ENCODE measurements at regions not wholly inside any gene's neighbourhood (a gene's known extent, or its start where the extent isn't known, plus 50 kb on each side); places are given as distances from the start of the nearest gene placed in this dataset.

DNA sequence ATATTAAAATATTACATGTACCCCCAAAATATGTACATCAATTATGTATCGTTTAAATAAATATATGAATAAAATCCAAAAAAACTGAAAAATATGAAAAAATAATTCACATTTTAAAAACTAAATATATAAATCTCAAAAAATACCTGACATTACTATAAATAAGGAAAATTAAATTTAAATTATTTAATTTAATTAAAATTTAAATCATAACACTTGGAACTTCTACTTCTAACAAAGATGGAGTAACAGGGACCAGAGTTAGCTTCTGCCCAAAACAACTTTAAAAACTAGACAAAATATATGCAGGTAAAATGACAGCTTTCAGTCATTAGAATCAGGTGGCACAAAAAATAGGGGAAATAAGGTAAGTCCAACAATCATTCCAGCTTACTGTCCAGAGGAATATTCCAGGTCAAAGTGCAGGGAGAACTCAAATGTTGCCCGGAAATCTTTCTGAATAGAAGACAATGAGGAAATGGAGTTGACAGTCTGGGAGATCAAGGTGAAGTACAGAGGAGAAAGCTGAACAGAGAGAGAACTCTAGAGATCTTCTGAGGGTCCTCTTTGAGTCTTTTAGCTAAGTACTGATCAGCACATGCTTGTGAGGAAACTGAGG, 207.7 kb upstream of the ATP11B start:
- DNase-seq: no peak
- H3K27ac ChIP-seq (ENCODE audit: low read length): no peak overlapping the region
- 33% methylated on average over 1 of the region's 2 CpGs for WGBS (ENCODE audit: insufficient coverage)

DNA sequence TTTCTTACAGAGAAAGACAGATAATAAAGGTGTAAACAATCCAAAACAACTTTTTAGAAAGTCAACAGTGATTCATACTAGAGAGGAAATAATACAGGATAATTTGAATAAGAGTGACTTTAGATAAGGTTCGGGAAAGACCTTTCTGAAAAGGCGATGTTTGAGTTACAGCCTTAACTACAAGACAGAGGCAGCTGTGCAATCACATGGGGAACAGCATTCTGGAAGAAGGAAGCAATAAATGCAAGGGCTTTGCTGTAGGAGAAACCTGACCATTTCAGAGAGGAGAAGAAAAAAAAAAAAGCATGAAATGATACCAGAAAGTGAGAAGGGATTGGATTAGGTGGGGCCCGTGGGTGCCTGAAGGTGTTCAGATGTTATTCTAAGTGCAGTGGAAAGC, 200.6 kb upstream of the ATP11B start:
- no peaks in the 10 kb centered on the region for H3K9me3 ChIP-seq (replicated peaks; ENCODE audit: control insufficient read depth, low read depth, low read length)
- 58% methylated on average over 3 of the region's 3 CpGs for WGBS (ENCODE audit: insufficient coverage)
- DNase-seq: no peak
- no peak overlapping the region for H3K4me3 ChIP-seq (ENCODE audit: low read length)
- no peak overlapping the region for H3K27ac ChIP-seq (ENCODE audit: low read length)
- no peaks in the 10 kb centered on the region for H3K27me3 ChIP-seq (ENCODE audit: control insufficient read depth, insufficient read depth, low read length)
- no peaks in the 10 kb centered on the region for H3K36me3 ChIP-seq (ENCODE audit: control insufficient read depth, insufficient read depth, low read length)
- no peaks in the 10 kb centered on the region for H3K4me1 ChIP-seq (ENCODE audit: control insufficient read depth, insufficient read depth, low read length)

More for the DNA sequence above, 207.7 kb upstream of the ATP11B start:
- H3K27me3 ChIP-seq (ENCODE audit: control insufficient read depth, insufficient read depth, low read length): no peaks in the 10 kb centered on the region
- no peaks in the 10 kb centered on the region for H3K36me3 ChIP-seq (ENCODE audit: control insufficient read depth, insufficient read depth, low read length)
- no peak overlapping the region for H3K4me3 ChIP-seq (ENCODE audit: low read length)
- no peaks in the 10 kb centered on the region for H3K9me3 ChIP-seq (replicated peaks; ENCODE audit: control insufficient read depth, low read depth, low read length)
- H3K4me1 ChIP-seq (ENCODE audit: control insufficient read depth, insufficient read depth, low read length): no peaks in the 10 kb centered on the region

DNA sequence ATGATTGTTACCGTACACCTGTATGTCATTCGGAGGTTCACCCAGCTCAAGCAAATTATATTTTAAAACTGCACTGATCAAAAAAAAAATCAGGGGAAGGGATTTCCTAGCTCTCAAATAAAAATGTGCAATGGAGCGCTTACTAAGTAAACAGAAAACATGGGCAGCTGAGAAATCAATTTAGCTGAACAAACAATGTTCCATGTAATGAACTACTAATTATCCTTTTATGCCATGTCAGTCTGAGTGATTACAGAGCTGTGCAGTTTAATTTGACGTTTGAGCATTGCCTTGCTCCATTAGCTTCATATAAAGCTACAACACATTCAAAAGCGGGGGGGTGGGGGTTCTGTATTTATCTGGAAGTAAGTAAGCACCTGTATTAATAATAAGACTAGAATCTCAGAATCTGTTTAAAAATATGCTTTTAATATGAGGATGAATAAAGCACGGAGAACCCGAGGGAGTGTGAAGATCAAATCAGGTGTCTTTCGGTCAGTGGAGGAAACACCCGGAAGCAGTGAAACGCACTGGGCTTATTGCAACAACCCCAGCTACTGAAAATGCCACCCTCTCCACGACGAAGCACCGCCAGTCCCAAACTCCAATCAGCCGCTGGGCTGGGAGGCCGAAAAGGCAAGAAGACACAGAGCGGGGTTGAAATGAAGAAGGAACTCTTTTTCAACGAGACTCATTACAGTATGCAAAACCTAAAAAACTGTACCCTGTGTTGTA, 196.5 kb upstream of the ATP11B start:
- no peaks in the 10 kb centered on the region for H3K36me3 ChIP-seq (ENCODE audit: control insufficient read depth, insufficient read depth, low read length)
- no peak overlapping the region for H3K27ac ChIP-seq (ENCODE audit: low read length)
- H3K27me3 ChIP-seq (ENCODE audit: control insufficient read depth, insufficient read depth, low read length): no peaks in the 10 kb centered on the region
- no peaks in the 10 kb centered on the region for H3K9me3 ChIP-seq (replicated peaks; ENCODE audit: control insufficient read depth, low read depth, low read length)
- H3K4me1 ChIP-seq (ENCODE audit: control insufficient read depth, insufficient read depth, low read length): no peaks in the 10 kb centered on the region
- H3K4me3 ChIP-seq (ENCODE audit: low read length): no peak overlapping the region
- DNase-seq: no peak
- WGBS (ENCODE audit: insufficient coverage): 89% methylated on average over 3 of the region's 17 CpGs

DNA sequence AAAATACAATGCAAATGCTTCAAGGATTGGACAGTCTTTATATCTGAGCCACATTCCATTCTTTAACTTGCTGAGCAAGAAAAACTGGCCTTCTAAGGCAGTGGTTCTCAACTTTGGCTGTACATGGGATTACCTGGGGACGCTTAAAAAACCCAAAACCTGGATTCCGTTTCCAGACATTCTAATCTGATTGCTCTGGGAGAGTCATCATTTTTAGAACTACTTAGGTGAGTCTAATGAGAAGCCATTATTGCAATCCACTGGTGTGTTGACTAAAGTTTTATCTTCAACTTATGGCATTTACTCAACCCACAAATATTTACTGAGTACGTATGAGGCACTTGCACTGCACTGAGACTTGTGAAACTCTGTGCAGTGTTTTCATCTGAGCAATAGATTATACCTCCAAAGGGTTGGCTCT, 195.7 kb upstream of the ATP11B start:
- Histone ChIP-seq H3K4me3 (ENCODE audit: low read length) (no peak overlapping the region), H3K4me1 (ENCODE audit: control insufficient read depth, insufficient read depth, low read length) (no peaks in the 10 kb centered on the region), H3K9me3 (replicated peaks; ENCODE audit: control insufficient read depth, low read depth, low read length) (no peaks in the 10 kb centered on the region), H3K27ac (ENCODE audit: low read length) (no peak overlapping the region), H3K36me3 (ENCODE audit: control insufficient read depth, insufficient read depth, low read length) (no peaks in the 10 kb centered on the region), H3K27me3 (ENCODE audit: control insufficient read depth, insufficient read depth, low read length) (no peaks in the 10 kb centered on the region)
- DNase-seq: no peak
- WGBS (ENCODE audit: insufficient coverage): 100% methylated on average over 1 of the region's 3 CpGs

DNA sequence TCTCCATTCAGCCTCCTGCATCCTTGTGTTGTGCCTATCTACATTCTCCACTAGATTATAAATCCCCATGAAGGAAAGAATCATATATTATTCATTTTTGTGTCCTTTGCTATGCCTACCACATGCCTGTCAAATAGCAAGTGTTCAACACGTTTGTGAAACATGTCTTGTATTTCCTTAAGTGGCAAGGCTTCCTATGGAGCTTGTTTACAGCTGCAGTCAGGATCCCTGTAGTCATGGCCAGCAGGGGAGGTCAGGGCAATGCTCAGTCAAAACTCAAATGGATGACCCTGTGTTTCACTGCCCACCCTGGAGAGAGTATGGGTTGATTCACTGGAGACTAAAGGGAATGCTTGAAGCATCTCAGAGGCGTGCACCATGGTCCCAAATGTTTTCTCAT, 191.7 kb upstream of the ATP11B start:
- Histone ChIP-seq H3K27ac (ENCODE audit: low read length) (no peak overlapping the region), H3K36me3 (ENCODE audit: control insufficient read depth, insufficient read depth, low read length) (no peaks in the 10 kb centered on the region), H3K27me3 (ENCODE audit: control insufficient read depth, insufficient read depth, low read length) (no peaks in the 10 kb centered on the region), H3K9me3 (replicated peaks; ENCODE audit: control insufficient read depth, low read depth, low read length) (no peaks in the 10 kb centered on the region), H3K4me3 (ENCODE audit: low read length) (no peak overlapping the region), H3K4me1 (ENCODE audit: control insufficient read depth, insufficient read depth, low read length) (no peaks in the 10 kb centered on the region)
- DNase-seq: no peak
- WGBS (ENCODE audit: insufficient coverage): 33% methylated on average over 1 of the region's 2 CpGs

DNA sequence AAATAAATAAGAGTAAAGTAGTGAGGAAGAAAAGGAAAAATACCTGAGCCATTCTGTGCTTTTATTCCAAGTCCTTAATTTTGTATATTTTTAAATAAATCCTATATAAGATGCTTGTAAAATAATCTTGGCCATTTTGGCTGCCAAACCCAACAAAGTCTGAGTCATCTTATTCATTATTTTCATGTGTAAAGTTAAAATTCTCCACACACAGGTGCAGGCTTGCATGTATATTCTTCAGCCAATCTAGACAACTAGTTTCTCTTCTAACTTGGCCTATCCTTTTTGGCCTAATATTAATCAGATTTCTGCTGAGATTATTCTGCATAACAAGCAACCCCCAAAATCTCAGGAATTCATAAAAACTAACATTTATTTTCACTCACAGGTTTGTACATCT, 189.8 kb upstream of the ATP11B start:
- H3K9me3 ChIP-seq (replicated peaks; ENCODE audit: control insufficient read depth, low read depth, low read length): no peaks in the 10 kb centered on the region
- no peaks in the 10 kb centered on the region for H3K27me3 ChIP-seq (ENCODE audit: control insufficient read depth, insufficient read depth, low read length)
- no peak overlapping the region for H3K27ac ChIP-seq (ENCODE audit: low read length)
- DNase-seq: no peak
- no peaks in the 10 kb centered on the region for H3K36me3 ChIP-seq (ENCODE audit: control insufficient read depth, insufficient read depth, low read length)
- H3K4me3 ChIP-seq (ENCODE audit: low read length): no peak overlapping the region
- H3K4me1 ChIP-seq (ENCODE audit: control insufficient read depth, insufficient read depth, low read length): no peaks in the 10 kb centered on the region

DNA sequence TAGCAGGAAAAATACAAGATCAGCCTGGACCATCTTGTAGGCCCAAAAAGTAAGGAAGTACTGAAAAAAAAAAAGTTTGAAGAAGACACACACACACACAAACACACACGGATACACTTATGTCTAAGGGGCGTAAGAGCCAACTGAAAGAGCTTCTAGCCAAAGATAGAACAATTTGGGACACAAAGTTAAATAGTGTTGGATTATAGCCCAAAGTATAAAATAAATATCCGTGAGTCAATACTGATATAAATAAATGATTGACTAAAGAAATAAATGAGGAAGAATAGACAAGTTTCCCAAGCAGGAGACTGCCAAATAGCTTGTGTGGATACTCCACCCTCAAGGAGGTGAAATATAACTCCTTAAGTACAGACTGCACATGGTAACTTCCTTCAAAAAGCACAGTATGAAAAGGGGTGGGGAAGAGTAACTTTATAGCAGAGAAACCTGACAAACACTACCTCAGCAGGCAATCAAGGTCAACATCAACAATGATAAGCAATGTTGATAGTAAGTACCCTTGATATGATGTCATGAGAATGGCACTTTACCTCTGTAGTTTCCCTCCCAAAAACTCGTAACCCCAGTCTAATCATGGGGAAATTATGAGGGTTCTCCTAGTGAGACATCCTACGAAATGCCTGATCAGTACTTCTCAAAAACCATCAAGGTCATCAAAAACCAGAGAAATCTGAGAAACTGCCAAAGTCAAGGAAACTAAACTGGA, 187.3 kb upstream of the ATP11B start:
- H3K27me3 ChIP-seq (ENCODE audit: control insufficient read depth, insufficient read depth, low read length): no peaks in the 10 kb centered on the region
- H3K36me3 ChIP-seq (ENCODE audit: control insufficient read depth, insufficient read depth, low read length): no peaks in the 10 kb centered on the region
- WGBS (ENCODE audit: insufficient coverage): no CpG with 5 or more reads among the region's 5 CpGs
- no peaks in the 10 kb centered on the region for H3K9me3 ChIP-seq (replicated peaks; ENCODE audit: control insufficient read depth, low read depth, low read length)
- no peak overlapping the region for H3K4me3 ChIP-seq (ENCODE audit: low read length)
- H3K4me1 ChIP-seq (ENCODE audit: control insufficient read depth, insufficient read depth, low read length): no peaks in the 10 kb centered on the region
- H3K27ac ChIP-seq (ENCODE audit: low read length): no peak overlapping the region
- no peak for DNase-seq

DNA sequence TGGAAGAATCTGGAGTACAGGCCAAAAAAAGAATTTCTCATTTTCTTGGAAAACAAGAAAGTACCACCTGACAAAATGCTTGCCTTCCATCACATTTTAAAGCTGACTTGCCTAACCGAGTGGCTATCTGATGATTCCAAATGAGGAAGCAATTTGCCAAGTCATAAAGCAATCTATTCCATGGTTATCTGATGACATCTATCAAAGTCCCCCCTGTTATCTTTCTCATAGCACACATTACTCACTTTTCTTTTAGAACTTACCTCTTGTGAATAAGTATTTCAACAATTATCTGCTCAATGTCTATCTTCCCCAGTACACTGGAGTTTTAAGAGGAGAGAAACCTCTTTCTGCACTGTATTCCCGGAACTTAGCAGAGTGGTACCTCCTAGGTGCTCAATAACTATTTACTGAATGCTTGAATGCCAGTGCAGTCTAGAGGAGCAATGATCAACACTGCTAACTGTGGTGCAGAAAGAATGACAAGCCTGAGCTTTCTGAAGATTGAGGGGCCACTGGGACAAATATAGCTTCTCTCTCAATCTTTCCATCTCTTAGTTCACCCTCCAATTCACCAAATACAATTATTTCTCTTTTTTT, 186.3 kb upstream of the ATP11B start:
- no peak for DNase-seq
- Histone ChIP-seq H3K4me3 (ENCODE audit: low read length) (no peak overlapping the region), H3K36me3 (ENCODE audit: control insufficient read depth, insufficient read depth, low read length) (no peaks in the 10 kb centered on the region), H3K27ac (ENCODE audit: low read length) (no peak overlapping the region), H3K9me3 (replicated peaks; ENCODE audit: control insufficient read depth, low read depth, low read length) (no peaks in the 10 kb centered on the region), H3K27me3 (ENCODE audit: control insufficient read depth, insufficient read depth, low read length) (no peaks in the 10 kb centered on the region), H3K4me1 (ENCODE audit: control insufficient read depth, insufficient read depth, low read length) (no peaks in the 10 kb centered on the region)
- 86% methylated on average over 1 of the region's 2 CpGs for WGBS (ENCODE audit: insufficient coverage)

DNA sequence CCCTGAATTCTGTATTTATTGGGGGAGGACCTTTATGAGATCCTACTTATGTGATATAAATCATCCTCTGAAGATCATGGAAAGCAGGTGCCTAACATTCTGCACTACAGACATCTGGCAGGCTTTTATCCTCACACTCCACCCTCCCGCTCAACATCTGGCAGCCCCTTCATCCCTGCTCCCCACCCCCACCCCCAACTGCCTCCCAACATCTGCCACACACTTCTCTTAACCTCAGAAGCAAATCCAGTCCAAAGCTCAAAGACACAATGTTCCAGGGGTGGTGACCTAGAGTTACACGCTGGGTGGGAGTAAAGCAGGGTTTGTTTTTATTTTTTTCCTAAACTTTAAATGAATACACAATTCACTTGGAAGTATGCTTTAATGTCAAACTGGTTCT, 184.5 kb upstream of the ATP11B start:
- no peaks in the 10 kb centered on the region for H3K27me3 ChIP-seq (ENCODE audit: control insufficient read depth, insufficient read depth, low read length)
- DNase-seq: peak; percentile 56
- WGBS (ENCODE audit: insufficient coverage): no CpG with 5 or more reads among the region's 2 CpGs
- no peaks in the 10 kb centered on the region for H3K36me3 ChIP-seq (ENCODE audit: control insufficient read depth, insufficient read depth, low read length)
- no peak overlapping the region for H3K27ac ChIP-seq (ENCODE audit: low read length)
- H3K4me3 ChIP-seq (ENCODE audit: low read length): no peak overlapping the region
- no peaks in the 10 kb centered on the region for H3K9me3 ChIP-seq (replicated peaks; ENCODE audit: control insufficient read depth, low read depth, low read length)
- no peaks in the 10 kb centered on the region for H3K4me1 ChIP-seq (ENCODE audit: control insufficient read depth, insufficient read depth, low read length)

DNA sequence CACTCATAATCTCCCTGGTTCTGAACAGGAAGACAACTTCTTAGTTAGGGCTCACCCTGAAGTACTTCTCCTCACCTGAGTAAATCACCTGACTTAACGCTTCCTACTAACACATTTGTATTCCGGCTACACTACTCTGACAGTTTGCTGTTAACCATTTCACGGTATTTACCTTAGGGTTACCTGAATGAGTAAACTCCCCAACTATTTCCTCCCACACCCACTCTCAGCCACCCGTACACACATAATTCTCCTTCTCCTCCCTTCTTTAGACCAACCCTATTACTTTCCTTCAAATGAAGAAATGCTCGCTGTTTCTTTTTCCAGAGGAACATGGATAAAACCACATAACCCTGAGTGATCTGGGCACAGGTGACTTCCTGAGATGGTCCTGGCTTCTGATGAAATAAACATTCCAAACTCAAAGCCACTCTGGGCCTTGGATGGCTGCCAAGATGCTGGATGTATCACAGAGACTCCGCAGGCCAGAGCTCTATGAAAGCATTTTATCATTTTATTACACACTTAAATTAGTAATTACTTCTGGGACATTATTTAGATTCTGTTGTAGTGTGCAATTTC, 183.6 kb upstream of the ATP11B start:
- Histone ChIP-seq H3K9me3 (replicated peaks; ENCODE audit: control insufficient read depth, low read depth, low read length) (no peaks in the 10 kb centered on the region), H3K27ac (ENCODE audit: low read length) (no peak overlapping the region), H3K4me1 (ENCODE audit: control insufficient read depth, insufficient read depth, low read length) (no peaks in the 10 kb centered on the region), H3K27me3 (ENCODE audit: control insufficient read depth, insufficient read depth, low read length) (no peaks in the 10 kb centered on the region), H3K36me3 (ENCODE audit: control insufficient read depth, insufficient read depth, low read length) (no peaks in the 10 kb centered on the region), H3K4me3 (ENCODE audit: low read length) (no peak overlapping the region)
- WGBS (ENCODE audit: insufficient coverage): 35% methylated on average over 5 of the region's 6 CpGs
- no peak for DNase-seq
